Loucy (cell line): ENCODE measurements at regions not wholly inside any gene's neighbourhood (a gene's known extent, or its start where the extent isn't known, plus 50 kb on each side); places are given as distances from the start of the nearest gene placed in this dataset.

ENCODE experiments used
- H2AFZ ChIP-seq: fragments of 200-600 bp; sonication (generic); 2 replicates; pipeline ENCODE4 v1.6.0; 2016; ENCODE audit warnings: antibody characterized with exemption, mild to moderate bottlenecking, low read length, moderate library complexity
- H3F3A ChIP-seq: fragments of 200-600 bp; 2 replicates; pipeline ENCODE4 v1.6.0; 2016; ENCODE audit warnings: antibody characterized with exemption, low read depth, mild to moderate bottlenecking
- H3K27me3 ChIP-seq: fragments of 200-600 bp; sonication (generic); 2 replicates; pipeline ENCODE4 v1.6.1; 2014; ENCODE audit warnings: low read length, mild to moderate bottlenecking; ENCODE audit not compliant: insufficient read depth, poor library complexity, severe bottlenecking
- H3K36me3 ChIP-seq: fragments of 200-600 bp; sonication (generic); 2 replicates; pipeline ENCODE4 v1.6.1; 2016; ENCODE audit warnings: low read length; ENCODE audit not compliant: insufficient read depth
- H3K4me1 ChIP-seq: fragments of 200-600 bp; sonication (generic); 2 replicates; pipeline ENCODE4 v1.5.1; 2014; ENCODE audit warnings: low read length, mild to moderate bottlenecking; ENCODE audit not compliant: insufficient read depth, poor library complexity, severe bottlenecking
- H3K4me2 ChIP-seq: fragments of 200-600 bp; sonication (generic); 2 replicates; pipeline ENCODE4 v1.6.0; 2014; ENCODE audit warnings: antibody characterized with exemption, low read length, low read depth, mild to moderate bottlenecking; ENCODE audit not compliant: poor library complexity, severe bottlenecking
- H3K4me3 ChIP-seq: fragments of 200-600 bp; sonication (generic); 2 replicates; pipeline ENCODE4 v1.5.1; 2014; ENCODE audit warnings: low read length, mild to moderate bottlenecking, mixed read lengths; ENCODE audit not compliant: poor library complexity, severe bottlenecking
- H3K79me2 ChIP-seq: fragments of 200-600 bp; sonication (generic); 2 replicates; pipeline ENCODE4 v1.6.1; 2014; ENCODE audit warnings: low read length; ENCODE audit not compliant: insufficient read depth
- H3K9ac ChIP-seq: fragments of 200-600 bp; sonication (generic); 2 replicates; pipeline ENCODE4 v1.6.0; 2014; ENCODE audit warnings: mild to moderate bottlenecking, low read depth, low read length, moderate library complexity; ENCODE audit not compliant: poor library complexity, severe bottlenecking
- H3K9me2 ChIP-seq: fragments of 200-600 bp; sonication (generic); replicated peaks from 2 replicates; pipeline ENCODE4 v1.6.1; 2016; ENCODE audit warnings: low read depth, low read length, mixed read lengths
- H3K9me3 ChIP-seq: fragments of 200-600 bp; sonication (generic); 2 replicates; pipeline ENCODE4 v1.6.1; 2014; ENCODE audit warnings: mild to moderate bottlenecking, antibody characterized with exemption, low read length, low read depth; ENCODE audit not compliant: insufficient read depth
- H4K20me1 ChIP-seq: fragments of 200-600 bp; sonication (generic); 2 replicates; pipeline ENCODE4 v1.6.0; 2014; ENCODE audit warnings: antibody characterized with exemption, low read length, mild to moderate bottlenecking; ENCODE audit not compliant: insufficient read depth, poor library complexity, severe bottlenecking
- EZH2phosphoT487 ChIP-seq: fragments of 200-600 bp; IDR thresholded peaks from 2 replicates; pipeline ENCODE4 v1.6.1; 2018; ENCODE audit warnings: antibody characterized with exemption, mild to moderate bottlenecking, moderate library complexity, borderline replicate concordance
- TF ChIP-seq, protein P1 (sequence below): fragments of 200-600 bp; sonication (generic); conservative IDR thresholded peaks from 2 replicates; pipeline ENCODE4 v1.5.1; 2014; ENCODE audit warnings: mild to moderate bottlenecking, antibody characterized with exemption, low read length

DNA sequence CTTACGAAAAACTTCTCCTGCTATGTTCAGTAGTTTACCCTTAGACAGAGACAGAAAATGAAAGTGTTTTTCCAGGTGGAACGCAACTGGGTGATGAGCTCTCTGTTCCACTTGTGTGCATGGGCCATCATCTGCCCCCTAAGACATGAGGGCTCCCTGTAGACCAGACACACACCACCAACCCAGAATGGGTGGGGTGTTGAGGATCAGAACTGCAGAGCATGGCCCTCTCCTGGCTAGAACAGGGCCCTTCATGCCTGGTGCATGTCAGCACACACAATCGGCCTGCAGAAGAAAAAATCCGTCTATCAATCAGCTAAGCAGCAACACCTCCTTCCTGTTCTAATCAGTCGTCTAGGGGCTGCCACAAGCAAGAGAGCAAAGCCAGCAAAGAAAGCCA is 186.2 kb upstream of the INHBA start:
- Histone ChIP-seq H3K4me1 (no peaks in the 10 kb centered on the region), H3K9me2 (no peaks in the 10 kb centered on the region), H3K27me3 (no peaks in the 10 kb centered on the region), H2AFZ (peak overlapping the region; percentile 20; the same call in 1 of the 2 replicates), H3K9ac (no peak overlapping the region), H3K4me3 (no peak overlapping the region), H3K79me2 (no peaks in the 10 kb centered on the region), H3K4me2 (no peak overlapping the region), H3F3A (no peaks in the 10 kb centered on the region), H4K20me1 (no peaks in the 10 kb centered on the region), H3K9me3 (no peaks in the 10 kb centered on the region), H3K36me3 (no peaks in the 10 kb centered on the region)
- TF ChIP-seq, protein P1, sequence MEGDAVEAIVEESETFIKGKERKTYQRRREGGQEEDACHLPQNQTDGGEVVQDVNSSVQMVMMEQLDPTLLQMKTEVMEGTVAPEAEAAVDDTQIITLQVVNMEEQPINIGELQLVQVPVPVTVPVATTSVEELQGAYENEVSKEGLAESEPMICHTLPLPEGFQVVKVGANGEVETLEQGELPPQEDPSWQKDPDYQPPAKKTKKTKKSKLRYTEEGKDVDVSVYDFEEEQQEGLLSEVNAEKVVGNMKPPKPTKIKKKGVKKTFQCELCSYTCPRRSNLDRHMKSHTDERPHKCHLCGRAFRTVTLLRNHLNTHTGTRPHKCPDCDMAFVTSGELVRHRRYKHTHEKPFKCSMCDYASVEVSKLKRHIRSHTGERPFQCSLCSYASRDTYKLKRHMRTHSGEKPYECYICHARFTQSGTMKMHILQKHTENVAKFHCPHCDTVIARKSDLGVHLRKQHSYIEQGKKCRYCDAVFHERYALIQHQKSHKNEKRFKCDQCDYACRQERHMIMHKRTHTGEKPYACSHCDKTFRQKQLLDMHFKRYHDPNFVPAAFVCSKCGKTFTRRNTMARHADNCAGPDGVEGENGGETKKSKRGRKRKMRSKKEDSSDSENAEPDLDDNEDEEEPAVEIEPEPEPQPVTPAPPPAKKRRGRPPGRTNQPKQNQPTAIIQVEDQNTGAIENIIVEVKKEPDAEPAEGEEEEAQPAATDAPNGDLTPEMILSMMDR: no peak; the same call in 1 of the 2 replicates
- no peak for TF ChIP-seq EZH2phosphoT487

DNA sequence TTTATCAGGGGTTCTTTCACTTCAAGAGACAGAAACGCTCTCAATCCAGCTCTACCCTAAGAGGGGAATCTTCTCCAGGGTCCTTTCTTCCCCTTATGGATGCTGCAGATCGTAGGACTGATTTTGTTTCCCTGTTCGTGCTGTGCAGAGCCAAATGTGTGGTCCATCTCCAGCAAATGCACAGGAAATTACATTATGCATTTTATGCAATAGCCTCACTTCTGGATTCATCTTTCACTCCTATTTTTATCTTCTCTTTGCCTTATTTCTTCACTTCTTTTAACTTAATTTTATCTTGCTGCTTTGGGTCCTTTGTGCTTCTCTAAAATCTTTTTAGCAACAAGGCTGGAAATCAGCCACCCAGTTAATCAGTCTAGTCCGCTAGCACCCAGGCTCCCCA is 184.5 kb upstream of the INHBA start:
- no peaks in the 10 kb centered on the region for H3K9me2 ChIP-seq
- no peak overlapping the region for H2AFZ ChIP-seq
- peaks cover 1% of the 10 kb centered on the region for H3K4me1 ChIP-seq
- H3K9me3 ChIP-seq: no peaks in the 10 kb centered on the region
- H3K79me2 ChIP-seq: no peaks in the 10 kb centered on the region
- no peak overlapping the region for H3K4me3 ChIP-seq
- TF ChIP-seq, protein P1: no peak
- no peak for TF ChIP-seq EZH2phosphoT487
- H3K27me3 ChIP-seq: no peaks in the 10 kb centered on the region
- no peaks in the 10 kb centered on the region for H3K36me3 ChIP-seq
- H3K9ac ChIP-seq: no peak overlapping the region
- H3K4me2 ChIP-seq: no peak overlapping the region
- H3F3A ChIP-seq: no peaks in the 10 kb centered on the region
- no peaks in the 10 kb centered on the region for H4K20me1 ChIP-seq

DNA sequence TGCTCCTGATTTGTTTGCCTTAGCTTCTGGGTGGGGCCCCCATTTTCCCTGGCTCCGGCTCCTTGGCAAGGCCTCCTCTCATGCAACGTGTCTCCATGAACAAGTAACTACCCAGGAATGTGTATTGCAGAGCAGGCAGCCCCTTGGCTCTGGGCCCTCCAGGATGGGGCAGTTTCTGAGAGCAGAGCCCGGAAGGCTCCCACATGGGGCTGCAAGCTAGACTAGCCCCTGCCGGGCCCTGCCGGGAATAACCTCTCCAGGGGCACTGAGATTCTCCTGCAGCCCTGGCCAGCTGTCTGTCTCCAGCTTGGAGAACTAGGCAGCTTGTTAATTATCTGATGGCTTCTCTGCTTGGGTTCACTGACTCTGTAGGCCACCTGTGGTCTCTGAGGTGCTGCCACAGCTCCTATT is 184.0 kb upstream of the INHBA start:
- no peak overlapping the region for H3K4me2 ChIP-seq
- H3K36me3 ChIP-seq: no peaks in the 10 kb centered on the region
- no peaks in the 10 kb centered on the region for H3F3A ChIP-seq
- no peaks in the 10 kb centered on the region for H4K20me1 ChIP-seq
- H3K4me3 ChIP-seq: no peak overlapping the region
- H3K27me3 ChIP-seq: no peaks in the 10 kb centered on the region
- no peak overlapping the region for H2AFZ ChIP-seq
- no peaks in the 10 kb centered on the region for H3K79me2 ChIP-seq
- TF ChIP-seq, protein P1: no peak
- TF ChIP-seq EZH2phosphoT487: no peak
- H3K9me2 ChIP-seq: no peaks in the 10 kb centered on the region
- peaks cover 6% of the 10 kb centered on the region for H3K4me1 ChIP-seq
- H3K9me3 ChIP-seq: no peaks in the 10 kb centered on the region
- H3K9ac ChIP-seq: no peak overlapping the region
